ENCODE measurements at regions not wholly inside any gene's neighbourhood (a gene's known extent, or its start where the extent isn't known, plus 50 kb on each side); places are given as distances from the start of the nearest gene placed in this dataset.

DNA sequence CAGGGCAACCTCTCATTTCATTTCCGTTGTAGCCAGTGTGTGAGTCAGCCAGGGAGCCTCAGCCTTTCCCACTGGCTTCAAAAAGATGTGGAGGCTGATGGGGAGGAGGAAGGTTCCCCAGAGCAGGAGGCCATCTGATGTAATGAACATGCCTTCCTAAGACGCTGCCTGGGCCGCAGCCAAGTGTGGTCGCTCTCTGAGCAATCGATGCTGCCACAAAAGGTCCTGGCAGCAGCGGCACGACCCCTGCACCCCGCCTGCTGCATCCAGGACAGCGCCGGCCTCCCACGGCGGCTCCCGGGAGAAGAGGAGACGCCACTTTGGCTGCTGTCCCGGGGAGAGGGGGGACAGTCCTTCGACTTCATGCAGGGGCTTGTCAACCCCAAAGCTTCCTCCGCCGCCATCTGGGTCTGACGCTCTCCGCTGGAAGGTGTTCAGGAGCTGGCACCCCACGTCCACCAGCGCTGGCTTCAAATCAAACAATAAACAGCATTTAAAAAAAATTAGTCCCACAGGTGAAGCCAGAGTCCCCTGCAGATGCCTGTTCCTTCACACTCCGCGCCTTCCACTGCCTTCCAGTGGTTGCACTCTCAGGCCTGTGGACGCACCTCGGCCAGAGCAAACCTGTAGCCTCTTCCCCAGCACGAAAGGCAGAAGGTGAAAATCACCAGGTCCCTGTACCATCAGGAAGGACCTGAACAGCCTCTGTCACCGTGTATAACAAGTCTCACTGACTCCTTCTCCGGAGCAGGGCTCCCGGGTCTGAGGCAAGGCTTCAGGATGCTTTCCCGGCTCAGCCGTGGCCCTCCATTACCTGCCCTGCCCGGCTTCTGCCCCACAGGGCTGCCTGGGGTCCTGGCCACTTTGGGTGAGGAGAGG, 930.7 kb downstream of the BRD1 start:
- Mint-ChIP-seq H3K36me3 (no peaks in the 10 kb centered on the region), H3K27me3 (peaks cover 9 to 21% of the 10 kb centered on the region in 2 donors), H3K4me3 (no peak overlapping the region), H3K4me1 (no peaks in the 10 kb centered on the region), H3K9me3 (peaks cover 0 to 2% of the 10 kb centered on the region in 2 donors), H3K27ac (no peak overlapping the region)
- no peak for DNase-seq
- ATAC-seq (replicated peaks): no peak

DNA sequence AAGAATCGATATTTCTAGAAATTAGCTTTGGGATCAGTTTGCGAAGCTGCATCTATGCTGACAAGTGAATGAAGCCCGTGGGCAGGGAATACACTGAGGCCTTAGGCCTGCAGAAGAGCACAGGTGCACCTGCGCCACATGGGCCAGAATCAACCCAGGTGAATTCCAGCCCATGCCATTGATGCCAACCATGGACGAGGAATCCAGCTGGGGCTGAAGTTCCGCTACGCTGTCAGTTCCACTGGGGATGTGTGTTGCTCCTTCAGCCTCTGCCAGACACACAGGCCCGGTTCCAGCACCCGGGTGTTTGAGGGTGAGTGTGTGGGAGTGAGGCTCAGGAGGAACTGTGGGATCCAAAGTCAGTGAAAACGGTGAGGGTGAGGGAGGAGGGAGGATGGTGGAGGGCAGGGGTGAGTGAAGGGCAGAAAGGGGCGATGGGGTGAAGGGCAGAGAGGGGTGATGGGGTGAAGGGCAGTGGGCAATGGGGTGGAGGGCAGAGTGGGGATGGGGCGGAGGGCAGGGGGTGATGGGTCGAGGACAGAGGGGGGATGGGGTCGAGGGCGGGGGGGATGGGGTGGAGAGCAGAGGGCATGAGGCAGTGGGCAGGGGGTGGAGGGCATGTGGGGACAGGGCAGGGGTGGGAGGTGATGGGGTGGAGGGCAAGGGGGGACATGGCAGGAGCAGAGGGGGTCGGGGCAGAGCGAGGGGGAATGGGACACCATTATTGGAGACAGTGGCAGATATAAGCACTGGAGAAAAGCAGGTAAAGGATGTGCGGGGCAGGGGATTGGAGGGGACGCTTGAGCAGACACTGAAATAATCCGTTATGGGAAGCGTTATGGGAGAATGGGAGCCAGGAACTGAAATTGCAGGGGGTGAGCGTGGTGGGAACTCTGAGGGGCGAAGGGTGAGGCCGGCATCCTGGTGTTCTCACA, 931.6 kb downstream of the BRD1 start:
- Mint-ChIP-seq H3K27me3 (peaks cover 9 to 21% of the 10 kb centered on the region in 2 donors), H3K36me3 (no peaks in the 10 kb centered on the region), H3K27ac (no peak overlapping the region), H3K4me3 (no peak overlapping the region), H3K9me3 (peaks cover 0 to under 1% of the 10 kb centered on the region in 2 donors), H3K4me1 (no peaks in the 10 kb centered on the region)
- ATAC-seq (replicated peaks) (no peak), DNase-seq (no peak)

DNA sequence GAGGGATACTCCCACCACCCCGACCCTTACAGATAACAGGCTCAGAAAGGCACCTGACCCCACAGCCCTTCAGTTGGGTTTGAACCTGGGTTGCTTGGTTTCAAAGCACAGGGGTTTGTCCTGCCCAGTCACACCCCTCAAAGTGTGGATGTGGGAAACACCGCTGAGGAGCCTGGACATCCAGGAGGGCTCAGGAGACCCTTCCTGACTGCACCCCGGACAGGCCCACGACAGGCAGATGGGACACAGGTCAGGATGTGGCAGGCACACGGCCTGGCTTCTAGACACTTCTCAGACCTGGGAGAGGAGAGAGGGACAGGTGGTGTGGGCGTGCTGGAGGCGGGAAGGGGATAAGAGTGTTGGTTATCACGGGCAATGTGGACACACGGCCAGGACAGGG, 932.3 kb downstream of the BRD1 start:
- no peaks in the 10 kb centered on the region for H3K36me3 Mint-ChIP-seq
- peaks cover 9 to 21% of the 10 kb centered on the region in 2 donors for H3K27me3 Mint-ChIP-seq
- no peak overlapping the region for H3K27ac Mint-ChIP-seq
- H3K9me3 Mint-ChIP-seq: no peaks in the 10 kb centered on the region
- ATAC-seq (replicated peaks) (no peak), DNase-seq (no peak)
- H3K4me3 Mint-ChIP-seq: no peak overlapping the region
- no peaks in the 10 kb centered on the region for H3K4me1 Mint-ChIP-seq

DNA sequence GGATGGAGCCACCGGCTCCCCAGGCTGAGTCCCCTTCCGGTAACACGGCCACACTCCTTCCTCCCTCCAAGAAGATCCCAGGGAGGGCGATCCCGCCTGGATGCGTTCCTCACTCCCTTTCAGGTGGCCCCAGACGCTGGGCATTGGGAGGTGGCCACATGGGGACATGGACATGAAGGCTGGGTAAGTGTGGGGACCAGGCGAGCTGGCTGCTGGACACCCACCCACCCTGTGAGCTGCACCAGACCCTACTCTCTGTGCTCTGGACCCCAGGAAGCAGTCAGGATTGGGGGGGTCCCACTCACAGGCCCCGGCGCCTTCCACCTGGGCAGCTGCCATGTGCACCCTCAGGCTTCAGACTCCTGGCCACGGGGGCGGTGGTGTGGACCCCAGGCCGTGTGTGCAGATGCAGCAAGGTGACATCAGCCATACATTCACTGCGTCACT, 932.8 kb downstream of the BRD1 start:
- Mint-ChIP-seq H3K9me3 (no peaks in the 10 kb centered on the region), H3K4me1 (no peaks in the 10 kb centered on the region), H3K36me3 (no peaks in the 10 kb centered on the region), H3K4me3 (no peak overlapping the region), H3K27ac (no peak overlapping the region), H3K27me3 (peaks cover 9 to 21% of the 10 kb centered on the region in 2 donors)
- DNase-seq: no peak
- no peak for ATAC-seq (replicated peaks)

DNA sequence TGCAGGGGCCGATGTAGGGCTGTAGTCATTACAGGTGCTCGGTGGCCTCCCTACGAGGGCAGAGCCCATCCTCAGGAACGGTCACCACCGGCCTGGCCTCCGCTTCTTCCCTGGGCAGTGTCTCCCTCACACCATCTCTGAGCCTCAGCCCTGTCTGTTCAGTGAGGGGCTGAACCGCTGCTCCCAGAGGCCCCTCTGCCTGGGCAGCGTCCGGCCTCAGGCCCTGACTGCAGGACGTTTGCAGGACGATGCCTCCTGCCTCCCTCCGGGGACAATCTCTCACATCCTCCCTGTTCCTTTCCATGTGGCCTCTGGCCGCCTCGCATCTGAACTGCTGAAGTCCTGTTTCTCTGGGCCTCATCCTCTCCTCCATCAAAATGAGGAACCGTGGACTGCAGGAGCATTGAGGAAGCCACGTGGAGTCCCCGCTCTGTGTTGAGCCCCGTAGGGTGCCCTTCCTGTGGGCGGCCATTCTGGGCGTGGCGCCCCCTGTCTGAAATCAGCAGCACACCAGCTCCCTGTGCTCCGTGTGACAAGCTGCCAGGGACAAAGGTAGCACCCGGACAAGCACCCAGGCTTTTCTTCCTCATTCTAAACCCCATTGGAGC, 933.5 kb downstream of the BRD1 start:
- H3K36me3 Mint-ChIP-seq: no peaks in the 10 kb centered on the region
- no peaks in the 10 kb centered on the region for H3K4me1 Mint-ChIP-seq
- H3K9me3 Mint-ChIP-seq: no peaks in the 10 kb centered on the region
- no peak overlapping the region for H3K4me3 Mint-ChIP-seq
- H3K27ac Mint-ChIP-seq: no peak overlapping the region
- no peak for DNase-seq
- peaks cover 9 to 21% of the 10 kb centered on the region in 2 donors for H3K27me3 Mint-ChIP-seq
- peak; percentile 45 to 47 for ATAC-seq (replicated peaks)

DNA sequence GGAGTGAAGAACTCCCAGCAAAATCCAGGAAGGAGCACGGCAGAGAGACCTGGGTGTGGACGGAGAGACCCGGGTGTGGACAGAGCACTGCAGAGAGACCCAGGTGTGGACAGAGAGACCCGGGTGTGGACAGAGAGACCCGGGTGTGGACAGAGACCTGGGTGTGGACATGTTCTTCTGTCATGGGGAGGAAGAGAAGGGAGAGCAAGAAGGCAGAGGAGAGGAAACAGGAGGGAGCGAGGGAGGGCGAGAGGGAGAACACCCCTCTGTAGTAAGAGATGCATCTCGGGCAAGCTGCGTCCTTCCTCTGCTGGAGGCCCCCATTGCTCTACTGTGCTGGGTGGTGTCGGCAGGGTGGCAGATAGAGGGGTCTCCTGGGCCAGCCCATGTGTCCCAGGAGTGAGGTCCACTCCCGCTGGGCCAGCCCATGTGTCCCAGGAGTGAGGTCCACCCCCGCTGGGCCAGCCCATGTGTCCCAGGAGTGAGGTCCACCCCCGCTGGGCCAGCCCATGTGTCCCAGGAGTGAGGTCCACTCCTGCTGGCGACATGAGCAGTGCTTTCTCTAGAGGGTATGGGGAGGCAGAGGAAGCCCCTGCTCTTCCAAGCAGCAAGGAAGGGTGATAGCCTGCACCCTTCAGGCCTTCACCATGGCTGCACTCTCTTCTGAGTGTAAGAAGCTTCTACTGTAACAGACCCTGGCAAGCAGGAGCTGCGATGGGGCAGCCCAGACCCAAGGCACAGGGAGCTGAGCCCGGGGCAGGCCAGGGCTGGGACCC, 934.2 kb downstream of the BRD1 start:
- Mint-ChIP-seq H3K36me3 (no peaks in the 10 kb centered on the region), H3K27ac (no peak overlapping the region), H3K4me3 (no peak overlapping the region), H3K9me3 (no peaks in the 10 kb centered on the region), H3K4me1 (no peaks in the 10 kb centered on the region), H3K27me3 (peaks cover 9 to 21% of the 10 kb centered on the region in 2 donors)
- DNase-seq (no peak), ATAC-seq (replicated peaks) (peak in 1 of 2 donors; percentile 33)

DNA sequence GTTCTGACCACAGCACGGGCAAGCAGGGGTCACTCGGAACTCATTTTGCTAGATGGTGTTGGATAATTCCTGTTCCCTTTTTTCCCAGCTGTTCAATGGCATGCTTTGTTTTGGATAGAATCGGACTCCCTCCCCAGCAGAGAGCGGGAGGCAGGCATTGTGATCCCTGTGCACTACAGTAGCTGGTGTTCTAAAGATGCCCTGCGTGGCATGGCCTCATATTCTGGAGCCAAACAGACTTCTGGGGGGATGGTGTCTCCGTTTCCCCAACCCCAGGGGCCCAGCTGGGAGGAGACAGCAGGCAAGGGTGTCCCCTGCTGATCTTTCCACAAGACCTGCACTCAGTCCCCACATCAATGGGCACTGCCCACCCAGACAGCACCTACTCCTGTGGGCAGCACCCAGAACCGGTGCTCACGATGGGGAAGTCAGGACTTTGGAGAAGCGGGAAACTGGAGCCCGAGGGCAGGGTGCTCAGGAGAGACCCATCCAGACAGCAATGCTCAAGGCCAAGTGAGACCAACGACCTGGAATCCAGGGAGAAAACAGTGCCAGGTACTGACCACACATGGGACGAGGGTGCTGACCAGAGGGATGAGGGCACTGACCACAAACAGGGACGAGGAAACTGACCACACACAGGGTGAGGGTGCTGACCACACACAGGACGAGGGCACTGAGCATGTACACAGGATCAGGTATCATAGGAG, 934.9 kb downstream of the BRD1 start:
- ATAC-seq (replicated peaks) (no peak), DNase-seq (no peak)
- H3K27ac Mint-ChIP-seq: no peak overlapping the region
- H3K4me1 Mint-ChIP-seq: no peaks in the 10 kb centered on the region
- peaks cover 9 to 21% of the 10 kb centered on the region in 2 donors for H3K27me3 Mint-ChIP-seq
- no peaks in the 10 kb centered on the region for H3K36me3 Mint-ChIP-seq
- H3K4me3 Mint-ChIP-seq: peak overlapping the region in 1 of 2 donors; percentile 31
- H3K9me3 Mint-ChIP-seq: no peaks in the 10 kb centered on the region

DNA sequence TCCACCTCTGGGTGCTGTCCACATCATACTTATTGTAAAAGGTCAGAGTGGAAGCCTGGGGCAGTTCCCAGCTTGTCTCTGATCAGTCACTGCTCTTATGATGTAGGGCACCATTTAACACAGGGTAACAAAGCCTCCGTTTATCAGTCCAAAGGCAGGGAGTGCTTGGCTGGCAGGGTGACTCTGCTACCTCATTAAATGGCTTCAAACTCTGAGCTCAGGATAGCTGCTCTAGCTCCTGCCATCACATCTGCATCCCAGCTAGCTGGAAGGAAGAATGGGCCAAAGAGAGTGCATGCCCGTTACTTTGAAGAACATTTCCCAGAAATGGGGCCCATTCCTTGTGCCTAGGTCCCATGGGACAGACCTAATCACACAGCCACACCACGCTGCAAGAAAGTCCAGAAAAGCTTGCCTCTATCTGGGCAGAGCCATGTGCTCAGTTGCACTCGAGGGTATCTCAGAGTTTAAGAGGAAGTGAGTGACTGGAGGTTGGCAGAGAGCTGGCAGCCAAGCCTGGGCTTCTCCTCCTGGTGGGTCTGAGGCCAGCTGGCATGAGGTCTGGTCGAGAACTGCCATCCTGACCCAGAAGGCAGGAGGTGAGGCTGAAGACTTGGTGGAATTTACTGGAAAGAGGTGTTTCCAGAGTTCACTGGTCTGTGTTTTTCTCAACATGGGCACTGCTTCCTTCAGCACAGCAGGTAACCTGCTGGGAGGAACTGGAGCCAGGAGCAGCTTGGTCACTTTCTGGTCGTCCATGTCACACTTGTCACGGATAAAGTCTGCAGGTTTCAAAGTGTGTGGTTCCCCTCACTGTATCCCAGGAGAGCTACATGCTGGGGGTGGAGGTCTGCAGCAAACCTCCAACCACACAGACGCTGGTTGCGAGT, 935.7 kb downstream of the BRD1 start:
- H3K9me3 Mint-ChIP-seq: no peaks in the 10 kb centered on the region
- peaks cover 6 to 21% of the 10 kb centered on the region in 2 donors for H3K27me3 Mint-ChIP-seq
- DNase-seq (no peak), ATAC-seq (replicated peaks) (no peak)
- H3K36me3 Mint-ChIP-seq: no peaks in the 10 kb centered on the region
- no peak overlapping the region for H3K4me3 Mint-ChIP-seq
- no peaks in the 10 kb centered on the region for H3K4me1 Mint-ChIP-seq
- no peak overlapping the region for H3K27ac Mint-ChIP-seq

DNA sequence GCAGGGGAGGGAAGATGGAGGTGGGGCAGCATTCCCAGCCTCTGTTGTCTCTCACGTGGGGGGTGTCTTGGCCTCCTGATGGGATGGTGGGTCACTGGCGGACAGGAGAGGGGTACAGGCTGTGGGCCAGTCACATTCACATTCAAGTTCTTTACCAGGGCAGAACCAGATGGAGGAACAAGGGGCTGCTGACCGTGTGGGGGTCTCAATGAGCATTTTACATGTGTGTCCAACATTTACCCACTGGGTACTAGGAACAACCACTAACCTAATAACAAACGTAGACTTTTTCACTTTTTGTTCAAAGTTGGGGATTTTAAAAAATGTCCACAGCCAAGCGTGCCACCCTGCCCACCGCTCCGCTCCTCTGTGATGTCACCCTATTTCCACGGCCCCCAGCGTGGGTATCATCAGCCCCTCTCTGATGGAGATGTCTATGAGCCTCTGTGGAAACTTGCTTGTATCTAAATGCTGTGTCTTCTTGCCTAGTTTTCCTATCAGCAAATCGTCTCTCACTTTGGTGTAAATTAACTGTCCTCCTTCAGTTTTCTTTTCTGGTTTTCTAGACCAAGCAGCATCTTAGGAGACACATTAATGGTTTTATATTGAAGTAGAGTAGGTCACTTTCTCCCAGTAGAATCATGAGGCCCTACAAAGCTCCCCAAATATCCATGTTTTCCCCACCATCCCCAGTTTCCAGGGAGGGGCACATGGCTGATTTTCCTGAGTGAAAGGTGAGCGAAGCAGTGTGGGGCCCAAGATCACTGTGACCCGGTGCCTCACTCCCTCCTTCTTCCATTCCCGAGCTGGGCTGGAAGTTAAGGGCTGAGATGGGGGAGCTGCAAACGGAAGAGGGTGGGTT, 936.7 kb downstream of the BRD1 start:
- no peak overlapping the region for H3K4me3 Mint-ChIP-seq
- H3K4me1 Mint-ChIP-seq: no peaks in the 10 kb centered on the region
- no peaks in the 10 kb centered on the region for H3K36me3 Mint-ChIP-seq

DNA sequence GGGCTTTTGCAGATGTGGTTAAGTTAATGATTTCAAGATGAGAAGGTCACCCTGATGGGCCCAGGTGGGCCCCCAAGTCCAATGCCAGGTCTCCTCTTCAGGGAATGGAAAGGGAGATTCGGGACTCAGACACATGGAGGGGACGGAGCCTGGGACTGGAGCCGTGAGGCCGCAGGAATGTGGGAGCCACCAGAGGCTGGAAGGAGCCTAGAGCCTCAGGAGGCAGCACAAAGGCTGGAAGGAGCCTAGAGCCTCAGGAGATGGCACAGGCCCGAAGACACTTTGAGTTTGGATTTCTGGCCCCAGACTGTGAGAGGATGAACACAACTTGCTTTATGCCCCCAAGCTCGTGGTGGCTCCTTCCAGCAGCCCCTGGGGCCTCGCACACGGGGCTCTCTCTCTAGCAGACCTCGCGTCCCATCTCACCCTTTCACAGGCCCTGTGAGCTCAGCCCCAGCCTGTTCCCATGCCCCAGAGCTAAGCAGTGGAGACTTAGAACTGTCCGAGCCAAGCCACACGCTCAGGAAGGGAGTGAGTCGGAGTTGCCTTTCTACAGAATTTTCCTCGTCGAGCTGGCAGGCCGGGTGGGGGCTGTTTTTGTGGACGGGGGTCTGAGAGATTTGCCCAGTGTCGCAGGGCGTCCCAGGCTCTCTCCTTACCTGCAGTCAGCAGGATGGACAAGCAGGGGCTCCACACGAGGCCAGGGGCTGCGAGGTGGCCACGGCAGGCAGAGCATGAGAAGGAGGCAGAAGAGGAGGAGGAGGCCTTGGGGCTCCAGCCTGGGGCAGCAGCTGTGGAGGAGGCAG, 937.6 kb downstream of the BRD1 start:
- DNase-seq (no peak), ATAC-seq (replicated peaks) (no peak)
- Mint-ChIP-seq H3K36me3 (no peaks in the 10 kb centered on the region), H3K4me1 (no peaks in the 10 kb centered on the region), H3K4me3 (no peak overlapping the region), H3K27ac (no peak overlapping the region), H3K9me3 (no peaks in the 10 kb centered on the region), H3K27me3 (peaks cover 6 to 16% of the 10 kb centered on the region in 2 donors)

More for the DNA sequence above, 936.7 kb downstream of the BRD1 start:
- DNase-seq (no peak), ATAC-seq (replicated peaks) (no peak)
- H3K27me3 Mint-ChIP-seq: peaks cover 6 to 16% of the 10 kb centered on the region in 2 donors
- H3K27ac Mint-ChIP-seq: no peak overlapping the region
- no peaks in the 10 kb centered on the region for H3K9me3 Mint-ChIP-seq

DNA sequence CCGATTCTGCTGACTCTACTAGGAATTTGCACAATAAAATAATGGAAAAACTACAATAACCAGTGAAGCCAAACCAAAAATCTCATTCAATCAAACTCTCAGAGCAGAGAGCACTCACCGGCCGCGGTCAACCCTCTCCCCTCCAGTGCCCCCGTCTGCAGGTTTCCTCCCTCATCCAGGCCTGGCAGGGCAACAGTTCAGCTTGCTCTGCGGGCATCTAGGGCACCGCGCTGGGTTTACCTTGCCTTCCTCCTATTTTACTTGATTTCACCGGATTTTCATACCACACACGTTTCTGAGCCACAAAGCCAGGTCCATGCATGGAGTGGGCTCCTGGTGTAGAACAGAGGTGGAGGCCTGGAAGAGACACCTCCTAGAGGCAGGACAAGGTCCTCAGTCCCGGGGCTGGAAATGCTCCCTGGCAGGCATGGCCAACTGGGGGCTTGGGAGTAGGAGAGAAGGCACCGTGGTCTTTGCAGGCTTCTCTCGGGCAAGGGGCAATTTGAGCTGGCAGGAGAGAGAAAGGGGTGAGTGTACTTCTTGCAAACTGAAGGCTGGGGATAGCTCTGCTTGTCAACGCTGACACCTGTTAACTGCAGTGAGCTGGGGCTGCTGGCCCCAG, 938.4 kb downstream of the BRD1 start:
- H3K27me3 Mint-ChIP-seq: peaks cover 6 to 13% of the 10 kb centered on the region in 2 donors
- H3K4me1 Mint-ChIP-seq: no peaks in the 10 kb centered on the region
- no peaks in the 10 kb centered on the region for H3K9me3 Mint-ChIP-seq
- H3K27ac Mint-ChIP-seq: no peak overlapping the region
- no peak overlapping the region for H3K4me3 Mint-ChIP-seq
- no peak for DNase-seq
- ATAC-seq (replicated peaks): no peak
- H3K36me3 Mint-ChIP-seq: no peaks in the 10 kb centered on the region
